Chondrocyte (in vitro differentiated cells): ENCODE measurements at regions not wholly inside any gene's neighbourhood (a gene's known extent, or its start where the extent isn't known, plus 50 kb on each side); places are given as distances from the start of the nearest gene placed in this dataset.

Experiments used
- DNase-seq: peaks from one replicate; pipeline ENCODE4 v3.0.0; 2021; ENCODE audit warnings: mixed read lengths, low spot score
- H3K27ac Mint-ChIP-seq: one replicate; pipeline ENCODE4 v1.8.0; 2021; ENCODE audit warnings: mild to moderate bottlenecking, moderate library complexity, mixed read lengths; ENCODE audit not compliant: unreplicated experiment
- H3K27me3 Mint-ChIP-seq: 2 replicates; pipeline ENCODE4 v1.8.0; 2021; ENCODE audit warnings: low read depth, mixed read lengths
- H3K36me3 Mint-ChIP-seq: 2 replicates; pipeline ENCODE4 v1.8.0; 2021; ENCODE audit warnings: low read depth, mixed read lengths
- H3K4me1 Mint-ChIP-seq: 2 replicates; pipeline ENCODE4 v1.8.0; 2021; ENCODE audit warnings: low read depth, mild to moderate bottlenecking, mixed read lengths
- H3K4me3 Mint-ChIP-seq: one replicate; pipeline ENCODE4 v1.8.0; 2021; ENCODE audit warnings: mild to moderate bottlenecking, moderate library complexity, mixed read lengths; ENCODE audit not compliant: unreplicated experiment
- H3K9me3 Mint-ChIP-seq: 2 replicates; pipeline ENCODE4 v1.8.0; 2021; ENCODE audit warnings: low read depth, mixed read lengths
- TF ChIP-seq, protein P1 (sequence below): fragments of 200-600 bp; sonication (generic); IDR thresholded peaks from 2 replicates; pipeline ENCODE4 v1.5.0; 2021; ENCODE audit warnings: antibody characterized with exemption, mild to moderate bottlenecking, moderate library complexity

DNA sequence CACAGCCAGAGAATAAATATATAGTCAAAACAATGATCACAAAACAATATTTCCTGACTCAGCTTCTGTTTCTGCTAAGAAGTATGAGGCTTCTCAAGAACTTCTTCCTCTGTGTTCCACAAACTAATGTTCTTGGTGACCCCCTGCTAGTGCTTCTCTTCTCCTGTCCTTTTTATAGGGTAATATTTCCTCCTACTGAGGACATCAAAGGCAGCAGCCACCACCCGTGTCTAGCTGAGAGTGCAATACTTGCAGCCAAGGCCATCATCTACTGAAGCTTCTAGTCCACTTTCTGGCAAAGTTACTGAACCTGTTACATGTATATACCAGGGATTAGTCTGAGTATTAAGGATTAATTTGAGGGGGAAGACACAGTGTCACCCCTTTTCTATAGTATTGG lies 83.7 kb upstream of the SLC12A2 start:
- H3K4me1 Mint-ChIP-seq: peaks cover 10% of the 10 kb centered on the region
- TF ChIP-seq, protein P1, sequence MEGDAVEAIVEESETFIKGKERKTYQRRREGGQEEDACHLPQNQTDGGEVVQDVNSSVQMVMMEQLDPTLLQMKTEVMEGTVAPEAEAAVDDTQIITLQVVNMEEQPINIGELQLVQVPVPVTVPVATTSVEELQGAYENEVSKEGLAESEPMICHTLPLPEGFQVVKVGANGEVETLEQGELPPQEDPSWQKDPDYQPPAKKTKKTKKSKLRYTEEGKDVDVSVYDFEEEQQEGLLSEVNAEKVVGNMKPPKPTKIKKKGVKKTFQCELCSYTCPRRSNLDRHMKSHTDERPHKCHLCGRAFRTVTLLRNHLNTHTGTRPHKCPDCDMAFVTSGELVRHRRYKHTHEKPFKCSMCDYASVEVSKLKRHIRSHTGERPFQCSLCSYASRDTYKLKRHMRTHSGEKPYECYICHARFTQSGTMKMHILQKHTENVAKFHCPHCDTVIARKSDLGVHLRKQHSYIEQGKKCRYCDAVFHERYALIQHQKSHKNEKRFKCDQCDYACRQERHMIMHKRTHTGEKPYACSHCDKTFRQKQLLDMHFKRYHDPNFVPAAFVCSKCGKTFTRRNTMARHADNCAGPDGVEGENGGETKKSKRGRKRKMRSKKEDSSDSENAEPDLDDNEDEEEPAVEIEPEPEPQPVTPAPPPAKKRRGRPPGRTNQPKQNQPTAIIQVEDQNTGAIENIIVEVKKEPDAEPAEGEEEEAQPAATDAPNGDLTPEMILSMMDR: no peak
- peaks cover 5% of the 10 kb centered on the region for H3K36me3 Mint-ChIP-seq
- H3K4me3 Mint-ChIP-seq: no peak overlapping the region
- H3K9me3 Mint-ChIP-seq: no peaks in the 10 kb centered on the region
- no peaks in the 10 kb centered on the region for H3K27me3 Mint-ChIP-seq
- no peak for DNase-seq
- no peak overlapping the region for H3K27ac Mint-ChIP-seq

DNA sequence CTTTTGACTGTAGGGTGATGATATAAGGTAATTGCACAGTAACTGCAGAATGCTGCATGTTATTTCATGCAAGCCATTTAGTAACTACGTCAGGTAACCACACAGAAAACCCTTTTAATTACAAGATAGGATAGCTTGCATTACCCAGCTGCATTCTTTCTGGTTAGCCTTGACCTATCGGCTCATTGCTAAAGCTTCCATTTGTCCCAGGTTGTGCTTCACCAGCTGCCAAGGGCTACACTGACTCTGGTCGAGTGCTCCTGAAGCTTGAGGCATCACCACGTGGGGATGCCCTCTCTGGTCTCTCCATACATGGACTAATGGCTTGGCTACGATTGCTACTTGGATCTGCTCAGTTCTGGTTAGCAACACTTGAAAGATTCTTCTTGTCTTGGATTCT lies 81.1 kb upstream of the SLC12A2 start:
- Mint-ChIP-seq H3K4me1 (peaks cover 3% of the 10 kb centered on the region), H3K9me3 (no peaks in the 10 kb centered on the region)
- no peak for DNase-seq

GRCh38 chr5:128007939-128008338 lies 75.6 kb upstream of the SLC12A2 start:
- Mint-ChIP-seq H3K4me3 (no peak overlapping the region), H3K36me3 (peaks cover 2% of the 10 kb centered on the region), H3K27ac (peak overlapping the region; percentile 84), H3K4me1 (peaks cover 14% of the 10 kb centered on the region), H3K9me3 (no peaks in the 10 kb centered on the region), H3K27me3 (no peaks in the 10 kb centered on the region)
- TF ChIP-seq, protein P1: no peak
- DNase-seq: no peak

More for the DNA sequence above, 81.1 kb upstream of the SLC12A2 start:
- Mint-ChIP-seq H3K36me3 (peaks cover 4% of the 10 kb centered on the region), H3K27me3 (no peaks in the 10 kb centered on the region), H3K27ac (no peak overlapping the region), H3K4me3 (no peak overlapping the region)
- TF ChIP-seq, protein P1: no peak

DNA sequence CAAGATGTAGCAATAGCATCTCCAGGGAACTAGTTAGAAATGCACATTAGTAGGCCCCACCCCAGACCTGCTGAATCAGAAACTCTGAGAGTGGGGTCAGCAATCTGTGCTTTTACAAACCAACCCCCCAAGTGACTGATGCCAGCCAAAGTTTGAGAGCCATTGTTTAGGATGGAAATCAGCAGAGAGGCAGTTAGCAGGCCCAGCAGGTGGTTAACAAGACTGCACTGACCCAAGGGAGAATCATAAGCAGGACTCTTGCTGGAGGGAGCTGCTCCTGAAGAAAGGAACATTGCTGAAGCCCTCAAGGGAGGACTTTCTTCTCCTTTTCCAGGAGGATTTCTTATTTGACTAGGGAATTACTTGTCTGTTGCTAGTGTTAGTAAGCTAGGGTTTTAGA lies 74.2 kb upstream of the SLC12A2 start:
- no peaks in the 10 kb centered on the region for H3K9me3 Mint-ChIP-seq
- no peaks in the 10 kb centered on the region for H3K27me3 Mint-ChIP-seq
- H3K4me3 Mint-ChIP-seq: no peak overlapping the region
- H3K36me3 Mint-ChIP-seq: no peaks in the 10 kb centered on the region
- peaks cover 14% of the 10 kb centered on the region for H3K4me1 Mint-ChIP-seq
- DNase-seq: no peak
- no peak overlapping the region for H3K27ac Mint-ChIP-seq
- TF ChIP-seq, protein P1: no peak

DNA sequence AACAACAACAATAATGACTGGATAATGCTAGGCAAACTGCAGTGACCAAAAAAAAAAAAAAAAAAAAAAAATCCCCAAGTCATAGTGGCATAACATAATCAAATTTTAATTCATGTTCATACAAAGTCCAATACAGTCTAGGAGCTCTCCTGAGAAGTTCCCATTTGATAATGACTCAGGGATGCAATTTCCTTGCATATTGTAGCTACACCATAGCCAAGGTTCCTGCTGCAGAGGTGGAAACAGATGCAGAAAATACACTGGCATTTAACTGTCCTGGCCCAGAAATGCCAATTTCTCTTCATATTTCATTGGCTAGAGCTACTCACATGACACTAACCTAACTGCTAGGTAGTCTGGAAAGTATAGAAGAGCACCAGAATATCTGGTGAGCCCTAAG lies 72.2 kb upstream of the SLC12A2 start:
- no peaks in the 10 kb centered on the region for H3K36me3 Mint-ChIP-seq

More for the DNA sequence above, 72.2 kb upstream of the SLC12A2 start:
- DNase-seq: no peak
- Mint-ChIP-seq H3K4me1 (peaks cover 14% of the 10 kb centered on the region), H3K4me3 (no peak overlapping the region), H3K9me3 (no peaks in the 10 kb centered on the region), H3K27ac (no peak overlapping the region), H3K27me3 (no peaks in the 10 kb centered on the region)
- TF ChIP-seq, protein P1: no peak
